GM23338 (cell line): ENCODE measurements at regions not wholly inside any gene's neighbourhood (a gene's known extent, or its start where the extent isn't known, plus 50 kb on each side); places are given as distances from the start of the nearest gene placed in this dataset.

Source experiments
- CREB1 ChIP-seq: fragments of 250-450 bp; sonication (Bioruptor Pico); IDR thresholded peaks from 2 replicates; pipeline ENCODE4 v1.5.0; 2020; ENCODE audit warnings: low read depth, mild to moderate bottlenecking, moderate library complexity
- EZH2 ChIP-seq: fragments of 200-600 bp; sonication (generic); IDR thresholded peaks from one replicate; pipeline ENCODE4 v1.8.0; 2017; ENCODE audit warnings: antibody characterized with exemption, mild to moderate bottlenecking, low read depth; ENCODE audit not compliant: unreplicated experiment
- EZH2phosphoT487 ChIP-seq: fragments of 200-600 bp; sonication (generic); IDR thresholded peaks from one replicate; pipeline ENCODE4 v1.8.1; 2018; ENCODE audit warnings: antibody characterized with exemption; ENCODE audit not compliant: unreplicated experiment
- POLR2AphosphoS5 ChIP-seq: IDR thresholded peaks from 2 replicates; pipeline ENCODE4 v1.6.1; 2016; ENCODE audit warnings: antibody characterized with exemption, low read depth
- TF ChIP-seq, protein P1 (sequence below), 2 experiments: fragments of 200-600 bp in 1 of 2; sonication (generic) in 1 of 2; conservative IDR thresholded peaks; 2 replicates each; pipeline versions ENCODE4 v1.5.1 to v1.6.1; 2016 to 2017; ENCODE audit warnings: antibody characterized with exemption in 2 of 2, low read depth in 2 of 2, mild to moderate bottlenecking in 2 of 2, moderate library complexity in 1 of 2

DNA sequence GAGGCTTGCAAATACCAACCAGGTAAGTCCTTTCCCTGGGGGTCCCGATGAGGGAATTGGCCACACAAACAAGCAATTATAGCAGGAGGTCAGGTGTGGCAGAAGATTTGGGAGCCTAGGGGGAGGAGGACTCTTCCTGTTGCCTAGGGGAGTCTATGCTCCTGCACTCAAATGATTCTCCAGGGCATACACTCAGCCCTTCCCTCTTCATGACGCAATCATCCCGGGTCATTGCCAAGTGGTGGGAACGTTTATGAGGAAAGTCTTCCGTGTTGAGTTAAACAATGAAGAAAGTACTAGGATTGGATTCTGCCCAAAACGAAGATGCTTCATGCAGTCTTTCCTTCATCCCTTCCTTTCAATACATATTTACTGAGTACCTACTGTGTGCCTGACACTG is 186.5 kb upstream of the TSHZ2 start:
- TF ChIP-seq, protein P1, sequence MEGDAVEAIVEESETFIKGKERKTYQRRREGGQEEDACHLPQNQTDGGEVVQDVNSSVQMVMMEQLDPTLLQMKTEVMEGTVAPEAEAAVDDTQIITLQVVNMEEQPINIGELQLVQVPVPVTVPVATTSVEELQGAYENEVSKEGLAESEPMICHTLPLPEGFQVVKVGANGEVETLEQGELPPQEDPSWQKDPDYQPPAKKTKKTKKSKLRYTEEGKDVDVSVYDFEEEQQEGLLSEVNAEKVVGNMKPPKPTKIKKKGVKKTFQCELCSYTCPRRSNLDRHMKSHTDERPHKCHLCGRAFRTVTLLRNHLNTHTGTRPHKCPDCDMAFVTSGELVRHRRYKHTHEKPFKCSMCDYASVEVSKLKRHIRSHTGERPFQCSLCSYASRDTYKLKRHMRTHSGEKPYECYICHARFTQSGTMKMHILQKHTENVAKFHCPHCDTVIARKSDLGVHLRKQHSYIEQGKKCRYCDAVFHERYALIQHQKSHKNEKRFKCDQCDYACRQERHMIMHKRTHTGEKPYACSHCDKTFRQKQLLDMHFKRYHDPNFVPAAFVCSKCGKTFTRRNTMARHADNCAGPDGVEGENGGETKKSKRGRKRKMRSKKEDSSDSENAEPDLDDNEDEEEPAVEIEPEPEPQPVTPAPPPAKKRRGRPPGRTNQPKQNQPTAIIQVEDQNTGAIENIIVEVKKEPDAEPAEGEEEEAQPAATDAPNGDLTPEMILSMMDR (conservative IDR thresholded peaks at IDR 0.05; ENCODE audit: low read depth in 2 of 2): no peak
- TF ChIP-seq CREB1 (CRISPR knock-in tag): no peak
- no peak for TF ChIP-seq EZH2
- TF ChIP-seq EZH2phosphoT487: no peak
- no peak for TF ChIP-seq POLR2AphosphoS5
